ENCODE measurements at regions not wholly inside any gene's neighbourhood (a gene's known extent, or its start where the extent isn't known, plus 50 kb on each side); places are given as distances from the start of the nearest gene placed in this dataset.
"Not testable (repeated sequence)": the region's sequence is repeated elsewhere in the genome, so short reads cannot be mapped to it uniquely, and the experiment has no call there.

- no peak for DNase-seq (ENCODE audit: low read depth in 2 of 3, low spot score in 2 of 3)
These were observed 137.1 kb downstream of the ELOVL4 start for GRCh38 chr6:79810185-79810705.

GRCh38 chr6:79808921-79809320 is 138.4 kb downstream of the ELOVL4 start:
- no peak for DNase-seq (ENCODE audit: low read depth in 2 of 3, low spot score in 2 of 3)

DNA sequence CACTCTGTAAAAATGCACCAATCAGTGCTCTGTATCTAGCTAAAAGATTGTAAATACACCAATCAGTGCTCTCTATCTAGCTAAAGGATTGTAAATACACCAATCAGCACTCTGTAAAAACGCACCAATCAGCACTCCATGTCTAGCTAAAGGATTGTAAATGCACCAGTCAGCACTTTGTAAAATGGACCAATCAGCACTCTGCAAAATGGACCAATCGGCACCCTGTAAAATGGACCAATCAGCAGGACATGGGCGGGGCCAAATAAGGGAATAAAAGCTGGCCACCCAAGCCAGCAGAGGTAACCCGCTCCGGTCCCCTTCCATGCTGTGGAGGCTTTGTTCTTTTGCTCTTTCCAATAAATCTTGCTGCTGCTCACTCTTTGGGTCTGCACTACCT is 140.7 kb downstream of the ELOVL4 start:
- not testable (repeated sequence) for DNase-seq (ENCODE audit: low read depth in 2 of 3, low spot score in 2 of 3)

DNA sequence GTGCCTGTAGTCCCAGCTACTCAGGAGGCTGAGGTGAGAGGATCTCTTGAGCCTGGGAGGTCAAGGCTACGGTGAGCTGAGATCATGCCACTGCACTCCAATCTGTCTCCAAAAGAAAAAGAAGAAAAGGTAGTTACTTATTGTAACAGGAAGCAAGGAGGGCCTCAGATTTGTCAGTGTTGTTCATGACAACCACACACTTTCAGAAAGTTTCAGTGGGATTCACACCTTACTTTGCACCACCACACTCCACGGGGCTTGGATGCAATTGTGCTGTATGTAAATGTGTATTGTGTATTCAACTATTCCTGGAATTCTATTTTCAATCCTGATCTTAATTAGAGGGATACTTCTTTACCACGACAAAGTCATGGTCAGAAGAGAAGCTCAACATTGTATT is 142.6 kb downstream of the ELOVL4 start:
- DNase-seq (ENCODE audit: low read depth in 2 of 3, low spot score in 2 of 3), result no peak

DNA sequence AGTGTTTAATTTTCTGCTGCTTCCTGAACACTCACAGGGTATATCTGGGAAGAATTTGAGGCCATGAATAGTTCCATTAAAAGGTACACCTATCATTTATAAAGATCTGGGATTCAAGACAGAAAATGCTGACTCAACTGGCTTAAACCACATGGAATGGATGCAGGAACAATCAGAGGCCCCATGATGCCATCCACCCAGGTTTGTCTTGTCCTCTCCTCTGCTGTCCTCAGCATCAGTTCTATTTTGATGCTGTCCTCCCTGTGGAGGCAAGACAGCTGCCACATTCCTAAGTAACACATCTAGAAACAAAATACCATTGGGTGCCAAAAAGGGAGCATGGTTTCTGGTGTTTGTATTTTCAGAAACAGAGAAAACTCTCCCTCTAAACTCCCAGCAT is 143.4 kb downstream of the ELOVL4 start:
- no peak for DNase-seq (ENCODE audit: low read depth in 2 of 3, low spot score in 2 of 3)

GRCh38 chr6:79802657-79803300 is 144.6 kb downstream of the ELOVL4 start:
- DNase-seq (ENCODE audit: low read depth in 2 of 3, low spot score in 2 of 3), result no peak

DNA sequence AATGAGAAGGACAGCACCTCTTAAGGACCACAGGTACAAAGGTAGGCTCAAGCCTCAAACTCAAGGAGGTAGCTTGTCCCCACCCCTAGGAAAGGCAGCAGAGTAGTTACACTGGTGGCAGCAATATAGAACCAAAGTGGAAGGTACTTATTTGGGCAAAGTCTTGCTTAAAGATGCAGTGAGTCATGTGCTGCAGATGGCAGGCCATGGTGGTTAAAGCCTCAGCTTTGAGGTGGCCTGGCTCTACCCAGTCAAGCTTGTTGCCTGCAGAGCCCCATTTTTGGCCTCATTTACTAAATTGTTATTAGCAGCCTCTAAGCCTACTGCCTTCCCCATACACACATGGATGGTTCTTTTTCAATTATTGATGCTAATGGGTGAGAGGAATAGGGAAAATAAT is 146.0 kb downstream of the ELOVL4 start:
- DNase-seq (ENCODE audit: low read depth in 2 of 3, low spot score in 2 of 3), result no peak

GRCh38 chr6:79798841-79799240 is 148.5 kb downstream of the ELOVL4 start:
- no peak for DNase-seq (ENCODE audit: low read depth in 2 of 3, low spot score in 2 of 3)

DNA sequence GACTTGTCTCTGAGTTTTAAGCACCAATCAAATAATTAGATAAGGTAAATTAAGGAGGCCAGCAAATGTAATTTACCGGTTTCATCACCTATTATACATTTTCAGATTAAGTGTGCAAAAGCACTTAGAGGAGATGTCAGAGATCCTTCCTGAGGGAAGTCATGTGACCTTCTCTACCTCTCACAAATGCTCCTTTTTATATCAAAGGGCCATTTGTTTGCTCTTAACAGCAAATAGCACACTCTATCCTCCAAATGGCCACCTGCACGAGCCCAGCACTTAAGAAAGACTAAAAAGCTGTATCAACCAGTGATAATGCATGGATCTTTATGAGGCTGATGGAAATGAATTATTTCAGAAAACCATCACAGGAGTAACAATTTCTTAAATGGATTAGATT is 149.4 kb downstream of the ELOVL4 start:
- no peak for DNase-seq (ENCODE audit: low read depth in 2 of 3, low spot score in 2 of 3)

- DNase-seq (ENCODE audit: low read depth in 2 of 3, low spot score in 2 of 3), result no peak
These were observed 150.1 kb downstream of the ELOVL4 start for GRCh38 chr6:79797163-79797764.

- DNase-seq (ENCODE audit: low read depth in 2 of 3, low spot score in 2 of 3), result no peak
These were observed 151.2 kb downstream of the ELOVL4 start for GRCh38 chr6:79796197-79796596.

- DNase-seq (ENCODE audit: low read depth in 2 of 3, low spot score in 2 of 3), result no peak
These were observed 157.5 kb downstream of the ELOVL4 start for GRCh38 chr6:79789896-79790295.

DNA sequence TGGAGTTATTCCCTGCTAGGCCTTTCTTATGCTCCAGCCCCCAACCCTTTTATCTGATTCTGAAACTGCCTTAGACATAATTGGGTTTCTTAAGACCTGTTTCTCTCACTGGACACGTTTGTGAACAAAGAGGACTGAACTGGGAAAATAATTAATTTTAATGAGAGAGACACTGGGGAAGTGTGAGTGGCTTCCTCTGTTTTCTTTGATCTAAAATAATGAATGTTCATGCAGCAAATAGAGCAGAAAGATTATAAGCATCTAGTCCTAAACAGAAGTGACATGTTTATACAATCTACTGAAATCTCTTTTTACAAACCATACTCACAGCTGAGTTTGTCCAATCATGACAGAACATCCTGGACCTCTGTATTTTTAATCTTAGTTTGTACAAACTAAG is 157.6 kb downstream of the SH3BGRL2 start:
- DNase-seq (ENCODE audit: low read depth in 2 of 3, low spot score in 2 of 3), result no peak

GRCh38 chr6:79787626-79788025 is 156.5 kb downstream of the SH3BGRL2 start:
- DNase-seq (ENCODE audit: low read depth in 2 of 3, low spot score in 2 of 3), result no peak

GRCh38 chr6:79784395-79784753 is 153.2 kb downstream of the SH3BGRL2 start:
- no peak for DNase-seq (ENCODE audit: low read depth in 2 of 3, low spot score in 2 of 3)

GRCh38 chr6:79783670-79784394 is 152.7 kb downstream of the SH3BGRL2 start:
- no peak for DNase-seq (ENCODE audit: low read depth in 2 of 3, low spot score in 2 of 3)

DNA sequence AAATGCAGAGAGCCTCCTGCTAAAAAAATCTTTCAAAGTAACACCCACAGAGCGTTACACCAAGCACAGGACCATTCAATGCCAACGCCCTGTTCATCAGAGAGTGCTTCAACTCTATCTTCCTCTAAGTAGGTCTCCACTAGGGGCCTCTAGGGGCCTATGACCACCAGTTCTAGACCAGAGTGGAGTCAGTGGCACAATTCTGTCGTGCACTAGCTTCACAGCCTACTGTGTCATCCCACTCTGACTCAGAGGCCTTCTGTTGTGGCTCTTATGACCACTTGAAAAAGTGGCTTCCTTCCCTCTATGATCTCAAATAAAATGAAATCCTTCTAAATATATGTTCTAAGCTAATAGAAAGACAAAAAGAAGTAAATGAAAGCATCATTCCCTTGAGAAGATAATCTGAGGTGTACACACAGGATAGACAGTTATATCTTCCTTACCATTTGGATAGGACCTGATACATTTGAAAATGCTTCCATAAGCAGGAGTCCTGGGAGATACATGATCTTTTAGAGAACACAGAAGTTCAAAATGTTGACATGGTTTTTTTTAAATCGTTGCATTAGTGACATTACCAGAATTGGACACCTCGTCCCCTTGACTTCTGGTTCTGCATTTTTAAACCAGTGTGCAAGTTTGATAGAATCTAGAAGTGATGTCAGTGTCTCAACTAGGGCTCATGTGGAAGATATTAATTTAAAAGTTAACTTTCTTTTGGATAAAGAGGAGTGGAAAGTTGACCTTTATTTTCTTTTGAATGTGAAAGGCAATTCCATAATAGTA is 151.9 kb downstream of the SH3BGRL2 start:
- DNase-seq (ENCODE audit: low read depth in 2 of 3, low spot score in 2 of 3), result no peak

GRCh38 chr6:79781916-79782315 is 150.8 kb downstream of the SH3BGRL2 start:
- DNase-seq (ENCODE audit: low read depth in 2 of 3, low spot score in 2 of 3), result no peak

GRCh38 chr6:79780881-79781280 is 149.8 kb downstream of the SH3BGRL2 start:
- DNase-seq (ENCODE audit: low read depth in 2 of 3, low spot score in 2 of 3), result no peak

- no peak for DNase-seq (ENCODE audit: low read depth in 2 of 3, low spot score in 2 of 3)
These were observed 147.7 kb downstream of the SH3BGRL2 start for GRCh38 chr6:79778816-79779215.

GRCh38 chr6:79777713-79778579 is 146.8 kb downstream of the SH3BGRL2 start:
- peak; percentile 68 to 85 (median 83) for DNase-seq (ENCODE audit: low read depth in 2 of 3, low spot score in 2 of 3)
